ENCODE measurements at regions not wholly inside any gene's neighbourhood (a gene's known extent, or its start where the extent isn't known, plus 50 kb on each side); places are given as distances from the start of the nearest gene placed in this dataset.

- Histone ChIP-seq H3K4me3 (no peak overlapping the region), H3K27ac (no peak overlapping the region), H3K36me3 (no peaks in the 10 kb centered on the region), H3K4me1 (no peaks in the 10 kb centered on the region), H3K27me3 (ENCODE audit: low read depth) (no peaks in the 10 kb centered on the region), H3K9me3 (no peaks in the 10 kb centered on the region)
- intact Hi-C loops (cut with DNase I): no loop called here
- no peak for DNase-seq
- no peak for TF ChIP-seq CTCF (IDR thresholded peaks at IDR 0.05)
- ATAC-seq: no peak
Measured at GRCh38 chr12:24072302-24072701, 122.8 kb upstream of the SOX5 start.

- no peaks in the 10 kb centered on the region for H3K9me3 ChIP-seq
- H3K27ac ChIP-seq: no peak overlapping the region
- no peak for ATAC-seq
- no peak overlapping the region for H3K4me3 ChIP-seq
- DNase-seq: no peak
- no peaks in the 10 kb centered on the region for H3K4me1 ChIP-seq
- TF ChIP-seq CTCF (IDR thresholded peaks at IDR 0.05): no peak
- H3K27me3 ChIP-seq (ENCODE audit: low read depth): no peaks in the 10 kb centered on the region
- no peaks in the 10 kb centered on the region for H3K36me3 ChIP-seq
- intact Hi-C loops (cut with DNase I): no loop called here
Measured at GRCh38 chr12:24071842-24072241, 122.4 kb upstream of the SOX5 start.

- DNase-seq (no peak), ATAC-seq (no peak)
- no peak for TF ChIP-seq CTCF (IDR thresholded peaks at IDR 0.05)
- intact Hi-C loops (cut with DNase I): no loop called here
- Histone ChIP-seq H3K27me3 (ENCODE audit: low read depth) (no peaks in the 10 kb centered on the region), H3K36me3 (no peaks in the 10 kb centered on the region), H3K27ac (no peak overlapping the region), H3K9me3 (no peaks in the 10 kb centered on the region), H3K4me1 (no peaks in the 10 kb centered on the region), H3K4me3 (no peak overlapping the region)
Measured at GRCh38 chr12:24069532-24070395, 120.3 kb upstream of the SOX5 start.

- no peak for TF ChIP-seq CTCF (IDR thresholded peaks at IDR 0.05)
- H3K27ac ChIP-seq: no peak overlapping the region
- H3K36me3 ChIP-seq: no peaks in the 10 kb centered on the region
- intact Hi-C loops (cut with DNase I): no loop called here
- DNase-seq: no peak
- H3K27me3 ChIP-seq (ENCODE audit: low read depth): no peaks in the 10 kb centered on the region
- no peak overlapping the region for H3K4me3 ChIP-seq
- H3K9me3 ChIP-seq: no peaks in the 10 kb centered on the region
- ATAC-seq: no peak
- no peaks in the 10 kb centered on the region for H3K4me1 ChIP-seq
Measured at GRCh38 chr12:24066865-24067264, 117.4 kb upstream of the SOX5 start.

- H3K27me3 ChIP-seq (ENCODE audit: low read depth): no peaks in the 10 kb centered on the region
- intact Hi-C loops (cut with DNase I): no loop called here
- no peak for DNase-seq
- H3K4me3 ChIP-seq: no peak overlapping the region
- no peak for TF ChIP-seq CTCF (IDR thresholded peaks at IDR 0.05)
- H3K4me1 ChIP-seq: no peaks in the 10 kb centered on the region
- H3K9me3 ChIP-seq: no peaks in the 10 kb centered on the region
- H3K27ac ChIP-seq: no peak overlapping the region
- ATAC-seq: no peak
- H3K36me3 ChIP-seq: no peaks in the 10 kb centered on the region
Measured at GRCh38 chr12:24066097-24066496, 116.6 kb upstream of the SOX5 start.

All from lower lobe of right lung (tissue), 2 donors.